AG04450 (cell line): ENCODE measurements at regions not wholly inside any gene's neighbourhood (a gene's known extent, or its start where the extent isn't known, plus 50 kb on each side); places are given as distances from the start of the nearest gene placed in this dataset.
A peak's percentile ranks its signal among the peaks of the same experiment; 100 is the strongest.

Source experiments
- CTCF ChIA-PET: fragments of 300-600, 350-600 bp; formaldehyde crosslinking; extraction: SDS; loops from one replicate; lab custom pipeline; 2022; ENCODE audit warnings: antibody characterized with exemption, inconsistent platforms; lab: Charles Lee
- POLR2A ChIA-PET: fragments of 350-600 bp; formaldehyde crosslinking; extraction: SDS; loops from one replicate; lab custom pipeline; 2021; ENCODE audit warnings: antibody characterized with exemption, inconsistent platforms; lab: Yijun Ruan, JAX
- DNase-seq: peaks from one replicate; pipeline ENCODE4 v3.0.0-alpha.2; 2011; ENCODE audit warnings: low read depth, low spot score
- H3K27ac ChIP-seq: one replicate; pipeline ENCODE4 v1.5.1; 2012; ENCODE audit warnings: low read depth, low read length, control low read depth
- H3K27me3 ChIP-seq: one replicate; pipeline ENCODE4 v1.6.0; 2012; ENCODE audit warnings: low read length; ENCODE audit not compliant: control insufficient read depth, insufficient read depth
- H3K4me3 ChIP-seq: 2 replicates; pipeline ENCODE4 v1.5.1; 2011; ENCODE audit warnings: mild to moderate bottlenecking, low read depth, low read length, control low read depth
- H3K9me3 ChIP-seq: 2 replicates; pipeline ENCODE4 v1.5.1; 2012; ENCODE audit warnings: low read length; ENCODE audit not compliant: control insufficient read depth, insufficient read depth
- CTCF ChIP-seq: IDR thresholded peaks from 2 replicates; pipeline ENCODE4 v1.5.1; 2011; ENCODE audit warnings: low read depth, low read length, control low read depth, inconsistent platforms

DNA sequence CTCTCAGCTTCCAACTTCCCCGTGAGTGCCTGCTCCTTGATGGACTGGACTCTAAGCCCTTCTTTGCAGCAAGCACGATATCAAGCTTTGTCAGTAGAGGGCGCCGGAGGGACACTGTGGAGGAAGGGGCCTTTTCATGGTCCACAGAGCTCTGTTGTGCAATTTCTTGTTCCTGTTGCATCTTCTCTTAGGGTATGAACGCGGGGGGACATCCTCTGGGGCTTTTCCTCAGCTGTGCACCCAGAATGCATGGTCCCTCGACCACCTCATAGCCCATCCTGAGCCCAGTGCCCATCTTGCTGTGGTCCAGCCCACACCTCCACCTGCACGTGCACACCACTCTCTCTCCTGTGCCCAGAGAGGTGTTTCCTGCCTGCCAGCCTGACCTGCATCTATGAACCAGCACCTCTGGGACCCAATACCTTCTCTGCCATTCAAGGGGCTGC, 556.8 kb downstream of the PTPRU start:
- Histone ChIP-seq H3K4me3 (no peak overlapping the region), H3K27ac (no peak overlapping the region), H3K27me3 (peaks cover 3% of the 10 kb centered on the region), H3K9me3 (no peaks in the 10 kb centered on the region)
- POLR2A ChIA-PET, result no interaction called here
- DNase-seq, result peak; percentile 48
- CTCF ChIA-PET, result interaction anchor here (0.7 to 2.6 kb wide), 35 partner anchors 10 to 915 kb away, joined by 3 to 27 read pairs (median 4); no protein-coding TSS in a partner anchor
- peak; percentile 91 for TF ChIP-seq CTCF

DNA sequence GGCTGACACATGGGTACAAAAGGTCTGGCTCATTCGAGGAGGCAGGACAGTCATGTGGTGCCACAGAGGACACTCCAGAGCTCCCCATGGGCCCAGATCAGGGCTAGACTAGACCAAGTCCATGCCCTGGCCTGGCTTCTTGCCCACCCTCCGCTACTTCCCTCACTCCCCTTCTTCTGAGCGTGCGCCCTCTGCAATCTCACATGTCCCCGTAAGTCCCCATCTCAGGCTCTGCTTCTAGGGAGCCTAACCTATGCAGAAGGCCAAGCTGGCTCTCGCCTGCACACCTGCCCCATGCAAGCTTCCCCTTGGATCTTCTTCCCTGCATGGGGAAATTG, 553.6 kb downstream of the PTPRU start:
- H3K27ac ChIP-seq, result no peak overlapping the region
- no peak for DNase-seq
- no peak for TF ChIP-seq CTCF
- ChIA-PET POLR2A (no interaction called here), CTCF (no interaction called here)
- no peak overlapping the region for H3K4me3 ChIP-seq
- H3K27me3 ChIP-seq, result peaks cover 3% of the 10 kb centered on the region
- H3K9me3 ChIP-seq, result no peaks in the 10 kb centered on the region

DNA sequence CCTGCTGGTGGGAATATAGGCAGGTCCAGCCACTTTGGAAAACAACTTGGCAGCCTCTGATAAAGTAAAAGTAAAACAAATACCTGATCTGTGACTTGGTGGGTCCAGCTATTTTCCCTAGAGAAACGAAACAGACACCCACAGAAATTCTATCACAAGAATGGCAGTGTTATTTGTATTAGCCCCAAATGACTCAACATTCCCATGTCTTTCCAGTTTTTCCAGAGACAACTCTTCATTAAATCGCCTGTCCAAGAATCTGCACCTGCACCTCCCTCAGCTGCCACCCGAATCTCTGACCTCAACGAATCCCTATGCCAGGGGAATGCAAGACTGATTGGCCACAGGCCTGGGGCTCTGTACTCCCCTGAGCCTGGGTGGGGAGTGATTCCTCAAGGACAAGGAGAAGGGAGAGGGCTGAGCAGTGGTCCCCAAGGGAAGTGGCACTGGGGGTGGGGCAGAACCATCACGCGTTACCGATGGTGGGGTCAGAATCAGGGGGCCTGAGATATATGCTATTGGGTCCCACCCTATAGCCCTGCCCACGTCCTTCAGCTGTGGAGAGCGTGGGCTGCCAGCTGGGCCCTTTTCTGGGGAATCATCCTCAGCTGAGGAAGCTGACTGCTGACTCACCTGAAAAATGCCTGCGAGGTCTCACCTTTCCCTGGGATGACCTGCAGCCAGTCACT, 553.0 kb downstream of the PTPRU start:
- DNase-seq, result no peak
- Histone ChIP-seq H3K27me3 (peaks cover 3% of the 10 kb centered on the region), H3K4me3 (no peak overlapping the region), H3K27ac (no peak overlapping the region), H3K9me3 (no peaks in the 10 kb centered on the region)
- CTCF ChIA-PET, result no interaction called here
- POLR2A ChIA-PET, result no interaction called here
- no peak for TF ChIP-seq CTCF

DNA sequence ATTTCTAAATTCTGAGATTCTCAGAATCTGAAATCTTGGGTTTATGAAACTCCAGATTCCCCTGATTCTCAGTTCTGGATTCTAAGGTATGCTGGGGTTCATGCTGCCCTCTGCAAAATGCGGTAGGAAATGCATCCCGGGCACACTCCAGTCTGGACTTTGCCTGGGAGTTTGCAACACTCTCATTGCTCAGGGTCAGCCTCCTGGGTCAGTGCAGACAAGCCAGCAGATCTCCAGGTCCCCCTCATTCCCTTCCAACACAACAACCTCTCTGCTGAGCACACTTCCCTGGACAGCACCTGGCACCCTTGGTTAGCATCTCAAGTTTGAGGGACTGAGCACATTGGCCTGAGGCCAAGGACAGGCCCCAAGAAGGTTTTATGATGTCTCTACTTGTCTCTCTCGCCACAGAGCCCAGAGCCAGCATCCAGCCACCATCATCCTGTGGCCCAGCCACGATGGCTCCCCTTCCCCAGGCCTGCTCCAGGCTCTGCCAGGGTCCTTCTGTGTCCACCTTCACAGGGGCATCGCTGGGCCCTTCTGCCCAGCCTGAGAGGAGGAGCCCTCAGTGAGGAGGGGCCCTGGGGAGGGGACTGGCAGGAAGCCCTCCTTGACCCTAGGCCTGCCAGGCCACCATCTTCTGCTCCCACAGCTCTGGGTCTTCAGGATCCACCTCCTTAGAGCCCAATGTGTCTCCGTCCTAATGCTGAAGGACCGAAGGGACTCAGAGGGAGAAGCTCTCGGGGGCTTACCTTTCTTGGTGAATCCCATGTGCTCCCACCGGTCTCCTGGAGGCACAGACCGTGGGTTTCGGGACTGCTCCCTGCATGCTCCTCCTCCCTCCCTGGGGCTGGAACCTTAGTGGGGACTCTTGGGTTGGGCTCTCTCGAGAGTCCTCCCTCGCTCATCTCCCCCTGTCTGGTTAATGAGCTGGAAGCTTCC, 550.7 kb downstream of the PTPRU start:
- TF ChIP-seq CTCF, result no peak

GRCh38 chr1:29786195-29786594, 549.9 kb downstream of the PTPRU start:
- TF ChIP-seq CTCF, result no peak
- H3K27me3 ChIP-seq, result peaks cover 3% of the 10 kb centered on the region
- H3K9me3 ChIP-seq, result no peaks in the 10 kb centered on the region
- H3K4me3 ChIP-seq, result no peak overlapping the region
- POLR2A ChIA-PET, result no interaction called here
- DNase-seq, result no peak
- H3K27ac ChIP-seq, result no peak overlapping the region
- CTCF ChIA-PET, result no interaction called here

More for the DNA sequence above, 550.7 kb downstream of the PTPRU start:
- POLR2A ChIA-PET, result no interaction called here
- Histone ChIP-seq H3K27me3 (peaks cover 3% of the 10 kb centered on the region), H3K9me3 (no peaks in the 10 kb centered on the region), H3K4me3 (no peak overlapping the region), H3K27ac (no peak overlapping the region)
- DNase-seq, result no peak
- CTCF ChIA-PET, result interaction anchor here (0.6 to 1.1 kb wide), 2 partner anchors 62 to 299 kb away, joined by 4 read pairs; no protein-coding TSS in a partner anchor
